ENCODE measurements at regions not wholly inside any gene's neighbourhood (a gene's known extent, or its start where the extent isn't known, plus 50 kb on each side); places are given as distances from the start of the nearest gene placed in this dataset.
"Not testable (repeated sequence)": the region's sequence is repeated elsewhere in the genome, so short reads cannot be mapped to it uniquely, and the experiment has no call there.

DNA sequence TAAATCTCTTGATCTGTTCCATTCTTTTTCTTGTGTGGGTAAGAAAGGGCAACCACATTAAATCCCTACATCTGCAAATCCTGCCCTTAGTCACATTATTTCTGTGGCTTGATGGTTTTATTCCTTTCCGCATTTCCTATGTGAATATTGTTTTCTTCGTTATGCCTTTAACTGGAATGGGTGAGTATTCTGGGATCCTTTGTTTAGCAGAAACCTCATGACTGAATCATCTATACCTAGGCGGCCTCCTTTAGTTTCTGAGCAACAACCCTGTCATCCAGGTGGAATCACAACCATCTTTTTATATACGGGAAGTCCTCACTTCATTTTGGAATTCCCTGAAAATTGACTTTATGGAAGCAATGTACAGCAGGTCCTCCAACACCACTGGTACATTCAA, 409.5 kb downstream of the DIRAS2 start:
- TF ChIP-seq CTCF (IDR thresholded peaks at IDR 0.05; ENCODE audit: low read length); EZH2 (optimal IDR thresholded peaks at IDR 0.05; ENCODE audit: low read depth, low read length): not testable (repeated sequence)
